Uterus (tissue), 2 donors: ENCODE measurements at regions not wholly inside any gene's neighbourhood (a gene's known extent, or its start where the extent isn't known, plus 50 kb on each side); places are given as distances from the start of the nearest gene placed in this dataset.

Experiments used
- CTCF ChIP-seq, 4 experiments: fragments of 200-600 bp in 2 of 4; fragments of 450-650 bp in 2 of 4; sonication (generic) in 2 of 4; IDR thresholded peaks; one replicate each; pipeline ENCODE4 v1.5.1; 2016 to 2019; ENCODE audit warnings: antibody characterized with exemption in 4 of 4, mild to moderate bottlenecking in 2 of 4, moderate library complexity in 1 of 4
- POLR2A ChIP-seq, 2 donors: fragments of 450-650 bp; IDR thresholded peaks; one replicate each; pipeline ENCODE4 v1.6.1; 2016; ENCODE audit warnings: antibody characterized with exemption in 2 of 2, mild to moderate bottlenecking in 1 of 2, moderate library complexity in 1 of 2

GRCh38 chr13:95385798-95386197, 84.5 kb upstream of the ABCC4 start:
- no peak for TF ChIP-seq CTCF (IDR thresholded peaks at IDR 0.05)
- no peak for TF ChIP-seq POLR2A (IDR thresholded peaks at IDR 0.05)
